ENCODE measurements at regions not wholly inside any gene's neighbourhood (a gene's known extent, or its start where the extent isn't known, plus 50 kb on each side); places are given as distances from the start of the nearest gene placed in this dataset.

DNA sequence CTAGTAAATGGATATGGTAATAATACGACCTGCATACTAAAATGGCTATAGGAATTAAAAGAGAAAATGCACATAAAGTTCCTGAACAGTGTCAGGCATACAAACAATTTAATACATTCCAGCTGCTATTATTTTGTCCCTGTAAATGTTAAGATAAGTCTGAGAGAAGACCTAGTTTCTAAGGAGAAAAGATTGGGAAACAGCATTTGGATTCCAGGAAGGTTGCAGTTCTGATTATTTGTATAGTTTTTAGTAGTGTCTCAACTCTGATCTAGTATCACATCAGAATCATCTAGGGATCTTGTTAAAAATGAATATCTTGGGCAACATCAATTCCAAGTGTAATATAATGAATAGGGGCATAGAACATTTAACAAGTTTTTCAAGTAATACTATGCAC is 905.7 kb downstream of the NSUN3 start:
- Mint-ChIP-seq H3K4me3 (no peak overlapping the region), H3K4me1 (no peaks in the 10 kb centered on the region), H3K27me3 (no peaks in the 10 kb centered on the region), H3K27ac (no peak overlapping the region), H3K36me3 (ENCODE audit: low read depth) (no peaks in the 10 kb centered on the region)
- DNase-seq (no peak), ATAC-seq (no peak)
- H3K9me3 ChIP-seq (ENCODE audit: control insufficient read depth, low read length, poor library complexity, severe bottlenecking): no peaks in the 10 kb centered on the region

DNA sequence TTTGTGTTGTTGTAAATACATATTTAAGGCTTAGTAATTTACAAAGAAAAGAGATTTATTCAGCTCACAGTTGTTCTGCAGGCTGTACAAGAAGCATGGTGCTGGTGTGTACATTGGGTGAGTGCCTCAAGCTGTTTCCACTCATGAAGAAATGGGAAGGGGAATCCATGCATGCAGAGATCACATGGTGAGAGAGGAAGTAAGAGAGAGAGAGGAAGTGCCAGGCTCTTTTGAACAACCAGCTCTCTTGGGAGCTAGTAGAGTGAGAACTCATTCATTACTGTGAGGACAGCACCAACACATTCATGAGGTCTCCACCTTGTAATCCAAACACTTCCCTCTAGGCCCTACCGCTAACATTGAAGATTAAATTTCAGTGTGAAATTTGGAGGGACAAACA is 909.2 kb downstream of the NSUN3 start:
- Mint-ChIP-seq H3K27ac (no peak overlapping the region), H3K4me3 (no peak overlapping the region), H3K27me3 (no peaks in the 10 kb centered on the region), H3K36me3 (ENCODE audit: low read depth) (no peaks in the 10 kb centered on the region), H3K4me1 (no peaks in the 10 kb centered on the region)
- H3K9me3 ChIP-seq (ENCODE audit: control insufficient read depth, low read length, poor library complexity, severe bottlenecking): no peaks in the 10 kb centered on the region
- no peak for DNase-seq
- no peak for ATAC-seq

DNA sequence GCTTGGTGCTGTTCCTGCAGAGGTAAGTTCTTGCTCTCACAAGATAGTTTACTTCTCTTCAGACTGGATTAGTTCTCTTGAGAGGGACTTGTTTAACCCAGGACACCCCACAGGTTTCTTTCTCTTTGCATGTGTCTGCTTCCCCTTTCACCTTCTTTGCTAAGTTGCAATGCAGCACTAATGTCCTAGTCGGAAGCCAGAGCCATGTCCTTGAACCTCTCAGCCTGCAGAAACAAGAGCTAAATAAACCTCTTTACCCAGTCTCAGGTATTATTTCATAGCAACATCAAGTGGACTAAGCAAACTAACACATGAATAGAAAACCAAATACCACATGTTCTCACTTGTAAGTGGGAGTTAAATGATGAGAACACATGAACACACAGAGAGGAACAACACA is 915.2 kb downstream of the NSUN3 start:
- ATAC-seq (no peak), DNase-seq (no peak)
- H3K4me1 Mint-ChIP-seq: no peaks in the 10 kb centered on the region
- no peaks in the 10 kb centered on the region for H3K36me3 Mint-ChIP-seq (ENCODE audit: low read depth)
- no peak overlapping the region for H3K4me3 Mint-ChIP-seq
- no peaks in the 10 kb centered on the region for H3K9me3 ChIP-seq (ENCODE audit: control insufficient read depth, low read length, poor library complexity, severe bottlenecking)
- no peak overlapping the region for H3K27ac Mint-ChIP-seq
- no peaks in the 10 kb centered on the region for H3K27me3 Mint-ChIP-seq

DNA sequence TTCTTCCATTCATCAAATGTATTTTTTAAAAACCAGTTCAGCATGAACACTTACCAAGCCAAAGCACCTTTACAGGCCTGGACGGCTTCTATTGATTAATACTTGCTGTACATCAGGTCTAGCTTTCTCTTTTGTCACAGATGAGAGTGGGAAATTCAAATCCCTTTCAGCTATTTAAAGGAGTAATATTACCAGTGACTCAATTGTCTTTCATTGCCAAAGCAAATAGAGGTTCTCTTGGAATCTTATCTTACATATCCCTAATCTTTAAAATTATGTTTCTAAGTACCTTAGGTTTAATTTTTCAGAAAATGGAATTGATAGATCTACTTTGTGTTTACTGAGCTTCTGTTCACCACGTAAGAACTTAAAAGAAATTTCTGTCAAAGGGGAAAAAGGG is 922.9 kb downstream of the NSUN3 start:
- no peak for ATAC-seq
- Mint-ChIP-seq H3K36me3 (ENCODE audit: low read depth) (no peaks in the 10 kb centered on the region), H3K4me1 (no peaks in the 10 kb centered on the region), H3K27ac (no peak overlapping the region), H3K27me3 (no peaks in the 10 kb centered on the region), H3K4me3 (no peak overlapping the region)
- H3K9me3 ChIP-seq (ENCODE audit: control insufficient read depth, low read length, poor library complexity, severe bottlenecking): no peaks in the 10 kb centered on the region
- DNase-seq: no peak

DNA sequence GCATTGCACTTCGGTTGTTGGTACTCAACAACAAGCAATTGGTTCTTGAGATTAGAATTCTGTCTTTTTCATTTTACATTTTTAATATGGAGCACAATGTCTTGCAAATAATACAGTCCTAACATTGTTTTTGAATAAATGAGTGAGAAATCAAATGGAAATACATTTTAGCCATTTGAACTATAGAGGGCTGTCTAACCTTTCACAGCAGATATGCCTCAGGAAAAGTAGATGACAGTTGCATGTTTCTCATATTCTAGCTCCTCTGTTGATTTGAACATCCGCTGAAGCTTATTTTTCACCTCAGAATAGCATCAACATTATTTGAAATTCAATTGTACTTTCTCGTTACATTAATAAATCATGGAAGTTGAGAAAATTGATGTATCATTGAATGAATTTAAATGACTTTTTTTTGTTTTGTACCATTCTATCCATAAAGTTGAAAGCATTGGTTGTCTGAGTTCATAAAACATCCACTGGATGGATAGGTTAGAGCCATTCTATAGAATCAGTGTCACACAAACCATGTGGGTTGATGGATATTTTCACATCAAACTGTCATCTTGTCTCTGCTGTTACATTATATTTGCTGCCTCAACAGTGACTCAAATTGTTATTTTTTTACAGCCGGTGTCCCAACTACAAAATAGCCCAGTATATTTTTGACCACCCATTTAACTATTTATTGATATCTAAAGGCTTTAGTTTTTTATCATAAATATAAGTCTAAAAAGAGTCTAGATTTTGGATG is 928.3 kb downstream of the NSUN3 start:
- Mint-ChIP-seq H3K27ac (no peak overlapping the region), H3K4me1 (no peaks in the 10 kb centered on the region), H3K4me3 (no peak overlapping the region), H3K27me3 (no peaks in the 10 kb centered on the region), H3K36me3 (ENCODE audit: low read depth) (no peaks in the 10 kb centered on the region)
- H3K9me3 ChIP-seq (ENCODE audit: control insufficient read depth, low read length, poor library complexity, severe bottlenecking): no peaks in the 10 kb centered on the region
- no peak for DNase-seq
- ATAC-seq: no peak

DNA sequence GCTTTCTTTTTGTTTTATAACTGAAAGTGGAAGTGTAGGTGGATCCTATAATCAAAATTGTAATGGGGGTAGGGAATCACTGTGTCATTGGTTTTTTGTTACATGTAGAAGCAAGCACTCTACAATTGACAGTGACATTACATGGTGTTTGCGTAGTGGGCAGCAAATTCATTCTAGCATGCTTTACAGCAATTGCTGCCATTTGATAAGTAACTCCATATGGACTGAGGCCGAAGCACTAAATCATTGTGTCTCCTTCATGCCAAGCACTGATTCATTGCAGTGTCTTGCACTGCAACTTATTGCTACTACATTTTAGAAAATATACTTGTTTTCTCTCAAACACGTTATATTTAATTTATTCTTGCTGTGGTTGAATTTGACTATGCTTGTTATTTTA is 933.9 kb downstream of the NSUN3 start:
- H3K27ac Mint-ChIP-seq: no peak overlapping the region
- no peaks in the 10 kb centered on the region for H3K9me3 ChIP-seq (ENCODE audit: control insufficient read depth, low read length, poor library complexity, severe bottlenecking)
- H3K4me3 Mint-ChIP-seq: no peak overlapping the region
- no peak for ATAC-seq
- no peaks in the 10 kb centered on the region for H3K36me3 Mint-ChIP-seq (ENCODE audit: low read depth)
- H3K27me3 Mint-ChIP-seq: no peaks in the 10 kb centered on the region
- no peaks in the 10 kb centered on the region for H3K4me1 Mint-ChIP-seq
- DNase-seq: no peak

DNA sequence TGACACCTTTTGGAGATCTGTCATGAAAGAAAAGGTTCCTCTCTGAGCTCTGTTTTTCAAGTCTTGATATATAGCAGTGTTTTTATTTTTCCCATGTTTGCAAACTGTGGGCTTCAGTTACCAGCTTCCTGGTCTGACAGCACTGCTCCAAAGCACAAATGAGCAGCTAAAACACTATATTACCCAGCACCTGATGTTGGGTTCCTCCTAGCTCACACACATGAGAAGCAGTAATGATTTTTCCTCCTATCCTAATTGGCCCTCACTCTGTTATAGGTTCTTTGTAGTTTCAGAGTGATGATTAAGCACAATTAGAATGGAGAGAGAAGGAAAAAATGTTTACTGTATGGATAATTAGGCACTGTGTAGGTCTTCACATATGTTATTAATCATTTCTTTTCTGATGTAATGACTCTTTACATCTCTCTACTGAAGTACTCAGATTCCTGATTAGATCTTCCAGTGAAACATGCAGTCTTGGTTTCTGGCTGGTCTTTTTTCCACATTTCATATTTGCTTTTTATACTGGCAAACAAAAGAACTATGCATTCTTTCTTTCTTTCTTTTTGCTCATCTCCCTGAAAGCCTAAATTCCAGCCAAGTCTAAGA is 939.7 kb downstream of the NSUN3 start:
- Mint-ChIP-seq H3K27ac (no peak overlapping the region), H3K4me1 (no peaks in the 10 kb centered on the region), H3K27me3 (no peaks in the 10 kb centered on the region), H3K4me3 (no peak overlapping the region), H3K36me3 (ENCODE audit: low read depth) (no peaks in the 10 kb centered on the region)
- no peak for DNase-seq
- H3K9me3 ChIP-seq (ENCODE audit: control insufficient read depth, low read length, poor library complexity, severe bottlenecking): no peaks in the 10 kb centered on the region
- no peak for ATAC-seq

DNA sequence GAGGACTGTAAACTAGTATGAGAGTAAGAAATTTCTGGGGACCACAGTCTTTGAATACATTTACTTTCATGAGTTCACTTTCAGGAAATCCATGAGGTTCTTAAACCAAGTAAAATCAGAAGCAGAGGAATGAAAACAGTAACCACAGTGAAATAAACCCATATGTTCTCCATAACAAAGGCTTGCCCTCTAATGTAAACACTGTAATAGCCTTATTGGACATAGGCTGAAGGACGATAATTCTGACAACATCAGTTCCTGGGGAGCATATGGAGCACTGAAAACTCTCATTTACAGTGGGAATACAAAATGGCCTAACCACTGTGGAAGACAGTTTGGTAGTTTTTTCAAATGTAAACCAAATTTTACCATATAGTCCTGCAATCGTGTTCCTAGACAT is 965.8 kb downstream of the NSUN3 start:
- Mint-ChIP-seq H3K27me3 (no peaks in the 10 kb centered on the region), H3K4me1 (no peaks in the 10 kb centered on the region), H3K27ac (no peak overlapping the region), H3K4me3 (no peak overlapping the region), H3K36me3 (ENCODE audit: low read depth) (no peaks in the 10 kb centered on the region)
- DNase-seq (no peak), ATAC-seq (no peak)
- no peaks in the 10 kb centered on the region for H3K9me3 ChIP-seq (ENCODE audit: control insufficient read depth, low read length, poor library complexity, severe bottlenecking)

DNA sequence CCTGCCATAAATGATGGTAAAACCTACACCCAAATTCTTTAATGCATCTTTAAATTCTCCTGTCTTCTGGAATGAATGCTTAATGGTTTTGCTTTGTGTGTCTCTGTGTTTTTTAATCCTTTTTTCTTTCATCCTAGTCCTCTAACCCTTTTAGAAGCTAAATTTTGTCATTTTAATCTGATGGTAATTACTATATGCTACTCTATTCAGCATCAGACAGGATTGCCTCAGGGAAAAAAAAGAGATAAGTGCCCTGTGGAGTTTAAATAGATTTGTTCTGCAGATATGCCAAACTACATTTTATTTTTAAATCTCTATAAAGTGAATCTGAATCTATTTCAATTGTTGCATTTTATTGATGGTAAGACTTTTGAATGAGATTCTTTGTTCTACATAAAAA is 966.8 kb downstream of the NSUN3 start:
- H3K36me3 Mint-ChIP-seq (ENCODE audit: low read depth): no peaks in the 10 kb centered on the region
- H3K9me3 ChIP-seq (ENCODE audit: control insufficient read depth, low read length, poor library complexity, severe bottlenecking): no peaks in the 10 kb centered on the region
- no peak overlapping the region for H3K4me3 Mint-ChIP-seq
- H3K27ac Mint-ChIP-seq: no peak overlapping the region
- H3K27me3 Mint-ChIP-seq: no peaks in the 10 kb centered on the region
- ATAC-seq (no peak), DNase-seq (no peak)
- no peaks in the 10 kb centered on the region for H3K4me1 Mint-ChIP-seq

DNA sequence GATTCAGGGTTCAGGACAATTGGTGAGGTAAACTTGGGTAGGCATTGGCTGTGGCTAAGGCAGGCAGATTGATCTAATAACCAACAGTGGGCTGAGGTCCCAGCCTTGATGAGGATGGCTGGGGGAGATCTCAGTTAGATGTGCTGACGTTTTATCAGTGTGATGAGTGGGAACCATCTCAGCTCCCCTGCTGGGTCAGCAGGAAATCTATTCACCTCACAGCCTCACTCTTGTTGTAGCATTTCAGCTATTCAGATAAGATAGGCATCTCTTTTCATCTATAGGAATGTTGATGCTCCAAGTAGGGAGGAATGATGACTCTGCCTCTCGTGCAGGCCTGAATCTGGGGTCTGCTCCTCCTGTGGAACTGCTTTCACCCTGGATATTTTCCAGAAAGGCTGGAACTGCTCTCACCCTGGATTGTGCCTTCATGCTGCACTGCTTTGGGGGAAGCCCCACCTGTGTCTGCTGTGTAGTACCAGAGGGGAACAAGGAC is 973.7 kb downstream of the NSUN3 start:
- ATAC-seq (no peak), DNase-seq (no peak)
- no peak overlapping the region for H3K4me3 Mint-ChIP-seq
- H3K27ac Mint-ChIP-seq: no peak overlapping the region
- H3K4me1 Mint-ChIP-seq: no peaks in the 10 kb centered on the region
- no peaks in the 10 kb centered on the region for H3K36me3 Mint-ChIP-seq (ENCODE audit: low read depth)
- no peaks in the 10 kb centered on the region for H3K9me3 ChIP-seq (ENCODE audit: control insufficient read depth, low read length, poor library complexity, severe bottlenecking)
- no peaks in the 10 kb centered on the region for H3K27me3 Mint-ChIP-seq

DNA sequence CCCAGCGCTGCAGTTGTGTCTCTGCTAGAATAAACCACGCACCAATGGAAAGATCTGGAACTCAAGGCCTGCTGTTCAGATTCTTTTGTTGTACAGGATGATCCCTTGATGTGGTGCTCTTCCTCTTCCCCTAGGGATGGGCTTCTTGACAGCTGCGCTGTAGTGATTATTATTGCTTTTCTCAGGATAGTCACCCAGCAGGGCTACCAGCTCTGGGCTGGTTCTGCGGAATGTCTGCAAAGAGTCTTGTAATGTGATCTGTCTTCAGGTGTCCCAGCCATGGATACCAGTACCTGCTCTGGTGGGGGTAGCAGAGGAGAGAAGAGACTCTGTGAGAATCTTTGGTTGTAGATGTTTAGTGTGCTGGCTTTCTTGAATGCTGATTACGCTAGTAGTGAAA is 974.2 kb downstream of the NSUN3 start:
- H3K27me3 Mint-ChIP-seq: no peaks in the 10 kb centered on the region
- no peaks in the 10 kb centered on the region for H3K9me3 ChIP-seq (ENCODE audit: control insufficient read depth, low read length, poor library complexity, severe bottlenecking)
- ATAC-seq (no peak), DNase-seq (no peak)
- H3K4me3 Mint-ChIP-seq: no peak overlapping the region
- H3K27ac Mint-ChIP-seq: no peak overlapping the region
- no peaks in the 10 kb centered on the region for H3K4me1 Mint-ChIP-seq
- no peaks in the 10 kb centered on the region for H3K36me3 Mint-ChIP-seq (ENCODE audit: low read depth)

DNA sequence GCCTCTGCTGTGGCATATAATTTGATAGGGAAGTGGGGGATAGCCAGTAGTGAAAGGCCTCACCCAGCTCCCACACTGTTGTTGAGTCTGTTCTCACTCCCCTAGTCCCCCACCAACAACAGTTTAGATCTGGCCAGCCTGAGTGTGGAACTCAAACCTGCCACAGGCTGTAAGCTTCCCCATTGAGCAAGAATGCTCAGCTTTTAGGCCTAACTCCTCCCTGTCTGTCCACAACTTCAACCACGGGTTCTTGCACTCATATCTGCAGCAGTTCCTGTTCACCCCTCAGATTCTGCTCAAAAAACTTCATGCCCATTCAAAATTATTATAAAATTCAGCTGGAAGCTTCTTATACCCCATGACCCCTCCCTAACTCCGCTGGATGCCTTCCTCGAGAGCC is 975.1 kb downstream of the NSUN3 start:
- no peaks in the 10 kb centered on the region for H3K36me3 Mint-ChIP-seq (ENCODE audit: low read depth)
- no peak for DNase-seq

DNA sequence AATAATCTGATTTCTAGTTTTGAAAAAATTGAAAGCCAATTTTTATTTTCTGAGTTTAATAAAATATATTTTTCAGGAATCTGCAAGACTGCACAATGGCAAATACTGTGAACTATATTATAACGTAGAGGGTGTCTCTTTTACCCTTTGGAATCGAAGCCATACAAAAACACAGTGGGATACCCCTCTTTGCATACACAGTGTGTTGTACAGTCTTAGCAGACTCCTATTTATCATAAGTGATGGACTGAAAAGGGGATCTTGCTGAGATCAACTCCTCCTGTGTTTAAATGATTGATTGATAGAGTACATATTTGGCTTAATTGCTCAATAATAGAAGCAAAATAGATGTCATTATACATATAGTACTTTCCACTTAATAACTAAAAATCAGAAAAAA is 981.2 kb downstream of the NSUN3 start:
- no peaks in the 10 kb centered on the region for H3K27me3 Mint-ChIP-seq
- H3K4me3 Mint-ChIP-seq: no peak overlapping the region
- no peaks in the 10 kb centered on the region for H3K9me3 ChIP-seq (ENCODE audit: control insufficient read depth, low read length, poor library complexity, severe bottlenecking)
- H3K36me3 Mint-ChIP-seq (ENCODE audit: low read depth): no peaks in the 10 kb centered on the region
- no peaks in the 10 kb centered on the region for H3K4me1 Mint-ChIP-seq
- DNase-seq: no peak
- ATAC-seq: no peak
- no peak overlapping the region for H3K27ac Mint-ChIP-seq

More for the DNA sequence above, 975.1 kb downstream of the NSUN3 start:
- no peaks in the 10 kb centered on the region for H3K27me3 Mint-ChIP-seq
- no peak overlapping the region for H3K27ac Mint-ChIP-seq
- H3K4me1 Mint-ChIP-seq: no peaks in the 10 kb centered on the region
- no peak for ATAC-seq
- H3K4me3 Mint-ChIP-seq: no peak overlapping the region
- H3K9me3 ChIP-seq (ENCODE audit: control insufficient read depth, low read length, poor library complexity, severe bottlenecking): no peaks in the 10 kb centered on the region

DNA sequence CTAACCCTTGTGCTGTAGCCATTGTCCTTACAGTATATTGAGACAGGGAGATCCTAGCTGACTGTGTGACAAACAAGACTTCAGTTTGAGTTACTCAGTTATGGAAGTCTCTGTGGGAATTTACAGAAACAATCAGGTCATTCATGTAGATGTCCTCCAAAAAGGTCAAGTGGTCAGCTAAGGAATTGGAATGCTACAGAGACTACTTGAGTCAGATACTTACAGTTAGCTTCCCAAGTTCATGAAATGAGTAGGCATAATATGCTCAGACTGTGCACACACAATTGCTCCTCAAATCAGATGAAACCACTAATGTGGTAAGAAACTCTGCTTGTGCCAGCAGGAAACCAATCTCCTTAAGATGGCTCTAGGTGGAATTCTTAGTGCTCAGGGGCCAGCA is 985.7 kb downstream of the NSUN3 start:
- H3K9me3 ChIP-seq (ENCODE audit: control insufficient read depth, low read length, poor library complexity, severe bottlenecking): no peaks in the 10 kb centered on the region
- Mint-ChIP-seq H3K27ac (no peak overlapping the region), H3K4me3 (no peak overlapping the region), H3K27me3 (no peaks in the 10 kb centered on the region), H3K4me1 (no peaks in the 10 kb centered on the region), H3K36me3 (ENCODE audit: low read depth) (no peaks in the 10 kb centered on the region)
- no peak for DNase-seq
- ATAC-seq: no peak
